ENCODE measurements at regions not wholly inside any gene's neighbourhood (a gene's known extent, or its start where the extent isn't known, plus 50 kb on each side); places are given as distances from the start of the nearest gene placed in this dataset.

DNA sequence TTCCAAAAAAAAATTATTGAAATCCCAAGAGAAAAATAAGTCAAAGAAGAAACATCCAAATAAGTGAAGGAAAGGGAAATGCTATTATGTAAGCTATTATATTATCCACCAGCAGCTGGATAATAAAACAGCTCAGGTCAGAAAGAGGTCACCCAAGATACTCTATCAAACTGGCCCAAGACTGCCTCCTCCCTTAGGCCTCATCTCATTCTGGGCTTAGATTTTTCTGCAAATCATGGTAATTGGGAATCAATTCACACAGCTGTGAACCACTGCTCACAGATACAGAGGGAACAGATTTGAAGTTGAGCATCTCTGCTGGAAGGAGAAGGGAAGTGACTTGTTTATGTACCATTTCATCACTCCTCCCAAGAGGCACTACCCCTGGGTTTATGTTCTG lies 294.6 kb upstream of the DPPA4 start:
- TF ChIP-seq SUZ12 (IDR thresholded peaks at IDR 0.05; ENCODE audit: extremely low read depth, insufficient read depth, insufficient read length), result no peak
- no peak for TF ChIP-seq YY1 (IDR thresholded peaks at IDR 0.05; ENCODE audit: insufficient read depth, insufficient read length)

Measured in NT2/D1 (cell line).